Spinal cord (tissue), 9 donors: ENCODE measurements at regions not wholly inside any gene's neighbourhood (a gene's known extent, or its start where the extent isn't known, plus 50 kb on each side); places are given as distances from the start of the nearest gene placed in this dataset.

Experiments used
- DNase-seq, 6 donors: peaks; one replicate each; pipeline versions ENCODE4 v3.0.0 to v3.0.0-alpha.2; 2013 to 2015; ENCODE audit warnings: low spot score in 6 of 6, low read depth in 4 of 6
- H3K27ac ChIP-seq: one replicate; pipeline ENCODE4 v1.5.1; 2013; ENCODE audit warnings: low read depth, low read length, control low read depth
- H3K27me3 ChIP-seq: one replicate; pipeline ENCODE4 v1.6.1; 2013; ENCODE audit warnings: low read length; ENCODE audit not compliant: control insufficient read depth, insufficient read depth
- H3K36me3 ChIP-seq: one replicate; pipeline ENCODE4 v1.6.1; 2013; ENCODE audit warnings: low read length; ENCODE audit not compliant: control insufficient read depth, insufficient read depth
- H3K4me1 ChIP-seq: one replicate; pipeline ENCODE4 v1.6.1; 2013; ENCODE audit warnings: low read length; ENCODE audit not compliant: control insufficient read depth, insufficient read depth
- H3K4me3 ChIP-seq: one replicate; pipeline ENCODE4 v1.5.1; 2013; ENCODE audit warnings: low read depth, low read length, control low read depth
- H3K9me3 ChIP-seq: one replicate; pipeline ENCODE4 v1.6.1; 2013; ENCODE audit warnings: low read length; ENCODE audit not compliant: control insufficient read depth, insufficient read depth
- WGBS: methylation state at CpG from one replicate; pipeline ENCODE4 v1.1.5; 2013; ENCODE audit warnings: missing lambda C conversion rate; ENCODE audit not compliant: insufficient coverage; 5-methylcytosine and 5-hydroxymethylcytosine counted together
- donor health status: healthy.

GRCh38 chr11:95296621-95297025 is 65.6 kb upstream of the SESN3 start:
- Histone ChIP-seq H3K27ac (no peak overlapping the region), H3K27me3 (no peaks in the 10 kb centered on the region), H3K4me1 (peaks cover 14% of the 10 kb centered on the region), H3K9me3 (no peaks in the 10 kb centered on the region), H3K36me3 (no peaks in the 10 kb centered on the region), H3K4me3 (no peak overlapping the region)
- DNase-seq = peak in 1 of 6 donors; percentile 18
- 61% methylated on average over 5 of the region's 6 CpGs for WGBS

DNA sequence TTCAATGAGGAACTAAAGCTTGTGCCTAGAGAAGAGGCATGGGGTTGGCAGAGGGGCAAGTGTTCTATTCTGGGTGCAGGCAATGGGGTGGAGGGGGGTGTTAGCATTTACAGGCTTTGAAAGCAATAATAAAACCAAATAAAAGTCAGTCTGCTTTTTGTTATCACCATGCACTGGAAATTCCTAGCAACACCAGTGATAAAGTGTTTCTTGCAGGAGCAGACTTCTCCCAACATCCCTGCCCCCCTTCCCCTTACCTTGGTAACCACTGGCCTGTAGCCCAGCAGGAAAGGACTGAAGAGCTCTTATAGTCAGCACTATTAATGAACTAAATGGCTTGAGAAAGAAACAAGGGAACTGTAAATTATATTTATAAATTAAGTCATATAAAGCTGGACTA is 65.2 kb upstream of the SESN3 start:
- Histone ChIP-seq H3K36me3 (no peaks in the 10 kb centered on the region), H3K9me3 (no peaks in the 10 kb centered on the region), H3K4me1 (peaks cover 14% of the 10 kb centered on the region), H3K27me3 (no peaks in the 10 kb centered on the region), H3K27ac (no peak overlapping the region), H3K4me3 (no peak overlapping the region)
- peak in 4 of 6 donors; percentile 33 to 89 (median 68) for DNase-seq

GRCh38 chr11:95295382-95296149 is 64.6 kb upstream of the SESN3 start:
- no peak overlapping the region for H3K4me3 ChIP-seq
- WGBS = 90% methylated on average over 3 of the region's 8 CpGs
- peaks cover 14% of the 10 kb centered on the region for H3K4me1 ChIP-seq
- H3K27ac ChIP-seq = no peak overlapping the region
- H3K36me3 ChIP-seq = no peaks in the 10 kb centered on the region
- no peaks in the 10 kb centered on the region for H3K9me3 ChIP-seq
- DNase-seq = no peak
- H3K27me3 ChIP-seq = no peaks in the 10 kb centered on the region

- DNase-seq = no peak
Observed at GRCh38 chr11:95294701-95295100, 63.7 kb upstream of the SESN3 start.

DNA sequence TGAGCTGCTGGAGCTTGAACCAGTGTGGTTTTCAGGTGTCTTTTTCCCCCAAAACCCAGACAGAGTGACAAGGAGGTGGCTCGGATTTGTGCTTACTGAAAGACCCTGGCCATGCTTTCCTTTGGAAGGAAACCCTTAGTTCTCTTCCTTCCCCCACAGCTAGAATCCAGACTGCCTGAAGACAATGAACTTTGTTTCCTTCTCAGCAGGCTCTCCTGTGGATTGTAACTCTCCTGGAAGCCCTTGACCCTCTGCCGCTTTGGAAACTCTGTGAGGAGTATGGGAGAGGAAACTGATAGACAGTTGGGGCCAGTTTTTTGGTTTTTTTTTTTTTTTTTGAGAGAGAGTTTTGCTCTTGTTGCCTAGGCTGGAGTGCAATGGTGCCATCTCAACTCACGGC is 62.1 kb upstream of the SESN3 start:
- H3K27me3 ChIP-seq = no peaks in the 10 kb centered on the region
- H3K36me3 ChIP-seq = no peaks in the 10 kb centered on the region
- H3K27ac ChIP-seq = no peak overlapping the region
- H3K4me3 ChIP-seq = no peak overlapping the region
- 100% methylated on average over 1 of the region's 3 CpGs for WGBS
- H3K9me3 ChIP-seq = no peaks in the 10 kb centered on the region
- H3K4me1 ChIP-seq = peaks cover 9% of the 10 kb centered on the region
- DNase-seq = no peak

More at GRCh38 chr11:95294701-95295100, 63.7 kb upstream of the SESN3 start:
- Histone ChIP-seq H3K4me1 (peaks cover 14% of the 10 kb centered on the region), H3K27me3 (no peaks in the 10 kb centered on the region), H3K36me3 (no peaks in the 10 kb centered on the region), H3K9me3 (no peaks in the 10 kb centered on the region), H3K4me3 (no peak overlapping the region), H3K27ac (no peak overlapping the region)
- no CpG with 5 or more reads among the region's 1 CpG for WGBS

DNA sequence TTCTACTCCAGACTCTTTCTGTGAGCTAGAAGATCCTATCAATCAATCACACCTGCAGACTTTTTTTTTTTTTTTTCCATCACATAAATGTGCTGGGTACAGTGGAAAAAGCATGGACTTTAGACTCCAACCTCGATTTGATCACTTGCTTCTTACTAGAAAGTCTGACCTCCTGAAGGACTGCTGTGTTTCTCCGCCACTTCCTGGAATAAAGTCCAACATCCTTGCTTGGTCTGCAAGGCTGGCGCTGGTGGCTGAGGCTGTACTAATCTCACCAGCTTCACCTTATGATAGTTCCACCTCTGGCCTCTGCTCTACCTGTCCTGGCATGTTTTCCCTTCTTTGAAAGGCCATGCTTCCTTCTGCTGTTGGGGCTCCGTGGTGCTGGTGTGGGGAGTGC is 60.9 kb upstream of the SESN3 start:
- no peak overlapping the region for H3K27ac ChIP-seq
- H3K9me3 ChIP-seq = no peaks in the 10 kb centered on the region
- H3K4me3 ChIP-seq = no peak overlapping the region
- peaks cover 9% of the 10 kb centered on the region for H3K4me1 ChIP-seq
- no peaks in the 10 kb centered on the region for H3K27me3 ChIP-seq
- DNase-seq = no peak
- H3K36me3 ChIP-seq = no peaks in the 10 kb centered on the region
- WGBS = 94% methylated on average over 3 of the region's 4 CpGs

DNA sequence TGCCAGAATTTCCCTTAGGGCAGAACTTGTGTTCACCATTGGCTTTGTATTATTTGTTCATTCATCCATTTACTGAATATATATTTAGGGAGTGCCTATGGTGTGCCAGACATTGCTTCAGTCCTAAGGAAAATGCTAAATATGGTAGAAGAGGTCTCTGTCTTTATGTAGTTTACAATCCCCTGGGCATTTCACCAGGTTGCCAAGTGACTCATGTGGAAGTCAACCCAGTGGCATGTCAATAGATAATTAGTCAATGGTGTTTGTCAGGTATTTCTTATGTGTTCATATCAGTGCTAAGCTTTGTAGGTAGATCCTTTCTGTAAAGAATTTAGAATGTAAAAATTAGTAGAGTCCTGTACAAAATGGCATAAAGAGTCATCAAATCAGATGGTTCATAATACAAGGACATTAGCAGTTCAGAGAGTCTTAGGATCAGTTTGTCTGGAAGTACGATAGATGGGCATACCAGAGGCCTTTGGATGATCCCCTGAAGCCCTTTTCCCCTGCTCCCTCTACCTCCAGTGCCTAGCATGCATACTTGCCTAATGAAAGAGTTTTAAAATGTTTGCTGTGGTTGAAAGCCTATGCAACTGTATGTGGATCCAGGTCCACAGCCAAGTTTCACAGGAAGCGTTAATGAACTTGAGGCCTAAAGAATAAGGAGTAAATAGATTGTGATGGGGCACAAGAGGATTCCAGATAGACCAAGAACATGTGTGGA is 58.5 kb upstream of the SESN3 start:
- H3K4me3 ChIP-seq = no peak overlapping the region
- no peaks in the 10 kb centered on the region for H3K27me3 ChIP-seq
- no peaks in the 10 kb centered on the region for H3K9me3 ChIP-seq
- no peak for DNase-seq
- WGBS = 90% methylated on average over 1 of the region's 2 CpGs
- no peaks in the 10 kb centered on the region for H3K4me1 ChIP-seq
- no peak overlapping the region for H3K27ac ChIP-seq
- H3K36me3 ChIP-seq = no peaks in the 10 kb centered on the region

GRCh38 chr11:95284057-95285052 is 53.4 kb upstream of the SESN3 start:
- DNase-seq = no peak
- no peak overlapping the region for H3K27ac ChIP-seq
- H3K4me1 ChIP-seq = peaks cover 7% of the 10 kb centered on the region
- H3K27me3 ChIP-seq = no peaks in the 10 kb centered on the region
- 100% methylated on average over 1 of the region's 4 CpGs for WGBS
- H3K4me3 ChIP-seq = no peak overlapping the region
- no peaks in the 10 kb centered on the region for H3K36me3 ChIP-seq
- no peaks in the 10 kb centered on the region for H3K9me3 ChIP-seq

DNA sequence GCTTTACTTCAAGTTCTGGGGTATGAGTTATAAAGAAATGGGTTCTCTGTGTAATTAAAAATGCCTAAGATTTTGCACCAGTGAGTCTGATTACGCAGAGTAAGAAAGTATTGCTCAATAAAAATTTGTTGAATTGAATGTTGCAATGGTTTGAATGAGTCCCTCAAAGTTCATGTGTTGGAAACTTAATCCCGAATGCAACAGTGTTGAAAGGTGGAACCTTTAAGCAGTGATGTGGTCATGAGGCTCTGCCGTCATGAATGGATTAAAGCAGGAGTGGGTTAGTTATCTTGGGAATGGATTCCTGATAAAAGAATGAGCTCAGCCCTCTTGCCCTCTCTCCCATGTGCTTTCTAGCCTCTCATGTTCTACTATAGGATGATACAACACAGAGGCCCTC is 52.6 kb upstream of the SESN3 start:
- WGBS = 100% methylated on average over 2 of the region's 3 CpGs
- Histone ChIP-seq H3K27me3 (no peaks in the 10 kb centered on the region), H3K27ac (no peak overlapping the region), H3K36me3 (no peaks in the 10 kb centered on the region), H3K4me1 (peaks cover 7% of the 10 kb centered on the region), H3K9me3 (no peaks in the 10 kb centered on the region), H3K4me3 (no peak overlapping the region)
- no peak for DNase-seq
